A549 (cell line): ENCODE measurements at regions not wholly inside any gene's neighbourhood (a gene's known extent, or its start where the extent isn't known, plus 50 kb on each side); places are given as distances from the start of the nearest gene placed in this dataset.

ENCODE experiments used
- ATAC-seq, 2 experiments: fragments of 200-7000 bp in 1 of 2; fragments of >200 bp in 1 of 2; cut with Nextera tagmentation in 1 of 2; cut with Tn5 transposase in 1 of 2; 3 replicates each; pipeline versions ENCODE4 v1.8.0 to v1.9.1; 2018 to 2020; ENCODE audit warnings: mild to moderate bottlenecking in 1 of 2, moderate library complexity in 1 of 2
- CTCF ChIA-PET: fragments of 300-600 bp; sonication (Branson Sonifier 250); formaldehyde crosslinking; extraction: SDS; loops from one replicate; lab custom pipeline; 2021; ENCODE audit warnings: antibody characterized with exemption, inconsistent platforms; lab: Yijun Ruan, JAX
- POLR2A ChIA-PET: fragments of 350-600 bp; formaldehyde crosslinking; extraction: SDS; loops from one replicate; lab custom pipeline; 2021; ENCODE audit warnings: antibody characterized with exemption, inconsistent platforms; lab: Yijun Ruan, JAX
- DNase-seq, 2 experiments: peaks; one replicate each; pipeline versions ENCODE4 v3.0.0 to v3.0.0-alpha.2; 2011 to 2016; ENCODE audit warnings: low read depth in 1 of 2, low spot score in 1 of 2
- FAIRE-seq: peaks from 2 replicates; lab custom pipeline; 2011; peaks lifted over from hg19 to GRCh38; lab: Jason Lieb, UNC
- H3K27ac ChIP-seq, 2 experiments: fragments of >200 bp; sonication (Bioruptor Twin); formaldehyde crosslinking; 3 replicates each; pipeline ENCODE4 v1.5.1; 2016 to 2017
- H3K4me1 ChIP-seq: fragments of >200 bp; sonication (Bioruptor Twin); formaldehyde crosslinking; 3 replicates; pipeline ENCODE4 v1.6.1; 2016
- H3K4me2 ChIP-seq: fragments of >200 bp; sonication (Bioruptor Twin); formaldehyde crosslinking; 3 replicates; pipeline ENCODE4 v1.6.1; 2016
- H3K4me3 ChIP-seq: fragments of >200 bp; sonication (Bioruptor Twin); formaldehyde crosslinking; 3 replicates; pipeline ENCODE4 v1.5.1; 2016
- H3K9me3 ChIP-seq: fragments of >200 bp; sonication (Bioruptor Twin); formaldehyde crosslinking; 3 replicates; pipeline ENCODE4 v1.6.1; 2016
- CBX8 ChIP-seq: fragments of 200-600 bp; sonication (generic); IDR thresholded peaks from 2 replicates; pipeline ENCODE4 v1.6.1; 2016
- CEBPB ChIP-seq, 2 experiments: fragments of >200 bp in 1 of 2; sonication (Bioruptor Twin) in 1 of 2; formaldehyde crosslinking in 1 of 2; IDR thresholded peaks; 2 replicates each; pipeline ENCODE4 v1.6.1; 2012 to 2016
- HEYL ChIP-seq: fragments of 250-450 bp; sonication (Bioruptor Pico); IDR thresholded peaks from 2 replicates; pipeline ENCODE4 v1.8.0; 2021; ENCODE audit warnings: mild to moderate bottlenecking, moderate library complexity
- HMGXB4 ChIP-seq: fragments of 250-450 bp; sonication (Bioruptor Pico); IDR thresholded peaks from 2 replicates; pipeline ENCODE4 v1.5.0; 2021; ENCODE audit warnings: mild to moderate bottlenecking, moderate library complexity, borderline replicate concordance
- HOXA7 ChIP-seq: fragments of 250-450 bp; sonication (Bioruptor Pico); IDR thresholded peaks from 2 replicates; pipeline ENCODE4 v1.5.0; 2020; ENCODE audit warnings: mild to moderate bottlenecking, moderate library complexity
- JUNB ChIP-seq: fragments of >200 bp; sonication (Bioruptor Twin); formaldehyde crosslinking; IDR thresholded peaks from 2 replicates; pipeline ENCODE4 v1.6.1; 2016
- KDM1A ChIP-seq: fragments of 200-600 bp; sonication (generic); IDR thresholded peaks from 2 replicates; pipeline ENCODE4 v1.6.1; 2016; ENCODE audit warnings: low read depth, mild to moderate bottlenecking
- KDM5A ChIP-seq: fragments of 200-600 bp; sonication (generic); IDR thresholded peaks from 2 replicates; pipeline ENCODE4 v1.6.1; 2016; ENCODE audit warnings: antibody characterized with exemption, mild to moderate bottlenecking
- MAFK ChIP-seq: fragments of 450-650 bp; IDR thresholded peaks from 2 replicates; pipeline ENCODE4 v1.6.1; 2014; ENCODE audit not compliant: partially characterized antibody
- MAZ ChIP-seq: fragments of 150-350 bp; IDR thresholded peaks from 2 replicates; pipeline ENCODE4 v1.6.1; 2014; ENCODE audit warnings: antibody characterized with exemption, low read depth, low read length, borderline replicate concordance
- MYC ChIP-seq: IDR thresholded peaks from 2 replicates; pipeline ENCODE4 v1.6.1; 2012; ENCODE audit warnings: mild to moderate bottlenecking, inconsistent platforms, low read length, improper control_type of control experiment, borderline replicate concordance
- PBX3 ChIP-seq: IDR thresholded peaks from 2 replicates; pipeline ENCODE4 v1.6.1; 2012
- POLR2A ChIP-seq: IDR thresholded peaks from 2 replicates; pipeline ENCODE4 v1.6.1; 2012; ENCODE audit warnings: mild to moderate bottlenecking, low read length
- RAD21 ChIP-seq, 2 experiments: fragments of >200 bp in 1 of 2; sonication (Bioruptor Twin) in 1 of 2; formaldehyde crosslinking in 1 of 2; IDR thresholded peaks in 1 of 2; conservative IDR thresholded peaks in 1 of 2; 2 replicates in 1 of 2; 3 replicates in 1 of 2; pipeline ENCODE4 v1.6.1; 2012 to 2018; ENCODE audit warnings: inconsistent platforms in 1 of 2
- SMC3 ChIP-seq: fragments of >200 bp; sonication (Bioruptor Twin); formaldehyde crosslinking; IDR thresholded peaks from 3 replicates; pipeline ENCODE4 v1.6.1; 2018; ENCODE audit warnings: inconsistent platforms
- ZC3H11A ChIP-seq: fragments of 450-650 bp; IDR thresholded peaks from 2 replicates; pipeline ENCODE4 v1.6.1; 2014; ENCODE audit warnings: antibody characterized with exemption, mild to moderate bottlenecking
- ZSCAN20 ChIP-seq: fragments of 250-450 bp; sonication (Bioruptor Pico); IDR thresholded peaks from 2 replicates; pipeline ENCODE4 v1.8.0; 2022; ENCODE audit warnings: mild to moderate bottlenecking, moderate library complexity
- WGBS: methylation state at CpG from one replicate; pipeline ENCODE4 v1.1.6; 2017; ENCODE audit errors: missing lambda C conversion rate; 5-methylcytosine and 5-hydroxymethylcytosine counted together
- TF ChIP-seq, protein P1 (sequence below): fragments of >200 bp; sonication (Bioruptor Twin); formaldehyde crosslinking; IDR thresholded peaks from 2 replicates; pipeline ENCODE4 v1.6.1; 2016
- TF ChIP-seq, protein P2 (sequence below): fragments of >200 bp; sonication (Bioruptor Twin); formaldehyde crosslinking; IDR thresholded peaks from 3 replicates; pipeline ENCODE4 v1.5.1; 2016
- TF ChIP-seq, protein P3 (sequence below): fragments of 450-650 bp; IDR thresholded peaks from 2 replicates; pipeline ENCODE4 v1.6.1; 2014; ENCODE audit warnings: antibody characterized with exemption

- Histone ChIP-seq H3K4me1 (no peaks in the 10 kb centered on the region), H3K4me3 (no peak overlapping the region), H3K4me2 (no peak overlapping the region), H3K9me3 (no peaks in the 10 kb centered on the region), H3K27ac (no peak overlapping the region)
- no peak for ATAC-seq
- TF ChIP-seq MYC (no peak), HMGXB4 (CRISPR knock-in tag) (no peak), PBX3 (no peak), SMC3 (no peak), JUNB (no peak), HOXA7 (CRISPR knock-in tag) (no peak), POLR2A (no peak), ZSCAN20 (no peak), ZC3H11A (no peak), KDM1A (no peak), MAZ (no peak), HEYL (CRISPR knock-in tag) (no peak), MAFK (no peak)
- POLR2A ChIA-PET: no interaction called here
- no peak for DNase-seq
- 34% methylated on average over 3 of the region's 3 CpGs for WGBS
- CTCF ChIA-PET: interaction anchor here (1.3 kb wide), 1 partner anchor 13 kb away, joined by 3 read pairs; no protein-coding TSS in a partner anchor
- FAIRE-seq: no peak
These were observed 129.9 kb downstream of the GALC start for GRCh38 chr14:87863047-87863446.

DNA sequence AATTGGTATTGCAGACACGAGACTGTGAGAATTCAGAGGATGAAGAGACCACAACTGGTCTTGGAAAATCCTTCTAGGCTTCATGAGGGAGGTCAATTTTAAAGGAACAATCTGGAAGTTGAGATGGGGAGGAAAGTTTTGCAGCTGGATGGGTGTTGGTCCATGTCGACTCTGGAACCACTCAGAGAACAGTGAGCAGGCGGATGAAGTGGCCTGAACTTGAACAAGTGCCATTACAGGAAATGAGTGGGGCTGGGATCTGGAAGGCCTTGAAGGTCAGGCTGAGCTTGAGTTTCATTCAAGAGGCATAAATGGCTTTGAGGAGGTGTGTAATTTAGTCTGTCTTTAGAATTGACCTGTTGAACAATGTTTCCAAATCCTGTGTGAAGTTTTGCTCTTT lies 140.9 kb downstream of the GALC start:
- no peak for FAIRE-seq

DNA sequence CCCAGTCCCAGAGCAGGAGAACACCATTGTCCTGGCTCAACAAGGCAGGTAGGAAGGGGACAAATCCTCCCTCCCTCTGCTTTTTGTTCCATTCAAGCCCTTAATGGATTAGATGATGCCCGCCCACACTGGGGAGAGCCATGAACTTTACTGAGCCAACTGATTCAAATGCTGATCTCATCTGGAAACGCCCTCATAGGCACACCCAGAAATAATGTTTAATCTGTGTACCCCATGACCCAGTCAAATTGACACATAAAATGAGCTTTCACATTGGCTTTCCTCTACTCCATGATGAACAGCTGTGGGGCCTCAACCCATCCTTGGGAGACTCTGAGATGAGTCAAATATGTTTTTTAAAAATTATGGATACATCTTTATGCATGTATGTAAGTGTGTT lies 141.8 kb downstream of the GALC start:
- no peaks in the 10 kb centered on the region for H3K9me3 ChIP-seq
- no peak for FAIRE-seq
- H3K27ac ChIP-seq: no peak overlapping the region
- CTCF ChIA-PET: no interaction called here
- ATAC-seq: no peak
- POLR2A ChIA-PET: no interaction called here
- WGBS: 4% methylated on average over 2 of the region's 2 CpGs
- H3K4me3 ChIP-seq: no peak overlapping the region
- no peaks in the 10 kb centered on the region for H3K4me1 ChIP-seq
- no peak overlapping the region for H3K4me2 ChIP-seq
- DNase-seq: no peak
- TF ChIP-seq CEBPB (IDR thresholded peaks at IDR 0.05) (no peak), KDM5A (no peak), CBX8 (no peak)
- TF ChIP-seq, protein P1, sequence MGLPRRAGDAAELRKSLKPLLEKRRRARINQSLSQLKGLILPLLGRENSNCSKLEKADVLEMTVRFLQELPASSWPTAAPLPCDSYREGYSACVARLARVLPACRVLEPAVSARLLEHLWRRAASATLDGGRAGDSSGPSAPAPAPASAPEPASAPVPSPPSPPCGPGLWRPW: no peak

More for the DNA sequence above, 140.9 kb downstream of the GALC start:
- Histone ChIP-seq H3K4me1 (no peaks in the 10 kb centered on the region), H3K27ac (no peak overlapping the region), H3K9me3 (no peaks in the 10 kb centered on the region), H3K4me2 (no peak overlapping the region), H3K4me3 (no peak overlapping the region)
- WGBS: 10% methylated on average over 3 of the region's 3 CpGs
- DNase-seq (no peak), ATAC-seq (no peak)
- ChIA-PET POLR2A (no interaction called here), CTCF (no interaction called here)
- TF ChIP-seq, protein P2, sequence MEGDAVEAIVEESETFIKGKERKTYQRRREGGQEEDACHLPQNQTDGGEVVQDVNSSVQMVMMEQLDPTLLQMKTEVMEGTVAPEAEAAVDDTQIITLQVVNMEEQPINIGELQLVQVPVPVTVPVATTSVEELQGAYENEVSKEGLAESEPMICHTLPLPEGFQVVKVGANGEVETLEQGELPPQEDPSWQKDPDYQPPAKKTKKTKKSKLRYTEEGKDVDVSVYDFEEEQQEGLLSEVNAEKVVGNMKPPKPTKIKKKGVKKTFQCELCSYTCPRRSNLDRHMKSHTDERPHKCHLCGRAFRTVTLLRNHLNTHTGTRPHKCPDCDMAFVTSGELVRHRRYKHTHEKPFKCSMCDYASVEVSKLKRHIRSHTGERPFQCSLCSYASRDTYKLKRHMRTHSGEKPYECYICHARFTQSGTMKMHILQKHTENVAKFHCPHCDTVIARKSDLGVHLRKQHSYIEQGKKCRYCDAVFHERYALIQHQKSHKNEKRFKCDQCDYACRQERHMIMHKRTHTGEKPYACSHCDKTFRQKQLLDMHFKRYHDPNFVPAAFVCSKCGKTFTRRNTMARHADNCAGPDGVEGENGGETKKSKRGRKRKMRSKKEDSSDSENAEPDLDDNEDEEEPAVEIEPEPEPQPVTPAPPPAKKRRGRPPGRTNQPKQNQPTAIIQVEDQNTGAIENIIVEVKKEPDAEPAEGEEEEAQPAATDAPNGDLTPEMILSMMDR: no peak
- TF ChIP-seq, protein P3, sequence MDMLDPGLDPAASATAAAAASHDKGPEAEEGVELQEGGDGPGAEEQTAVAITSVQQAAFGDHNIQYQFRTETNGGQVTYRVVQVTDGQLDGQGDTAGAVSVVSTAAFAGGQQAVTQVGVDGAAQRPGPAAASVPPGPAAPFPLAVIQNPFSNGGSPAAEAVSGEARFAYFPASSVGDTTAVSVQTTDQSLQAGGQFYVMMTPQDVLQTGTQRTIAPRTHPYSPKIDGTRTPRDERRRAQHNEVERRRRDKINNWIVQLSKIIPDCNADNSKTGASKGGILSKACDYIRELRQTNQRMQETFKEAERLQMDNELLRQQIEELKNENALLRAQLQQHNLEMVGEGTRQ: no peak
- TF ChIP-seq KDM1A (no peak), RAD21 (conservative IDR thresholded peaks at IDR 0.05 in 1 of 2, IDR thresholded peaks at IDR 0.05 in 1 of 2) (no peak)
